ENCODE measurements at regions not wholly inside any gene's neighbourhood (a gene's known extent, or its start where the extent isn't known, plus 50 kb on each side); places are given as distances from the start of the nearest gene placed in this dataset.
"Not testable (repeated sequence)": the region's sequence is repeated elsewhere in the genome, so short reads cannot be mapped to it uniquely, and the experiment has no call there.

GRCh38 chr1:58060559-58061170 lies 485.9 kb downstream of the OMA1 start:
- DNase-seq (ENCODE audit: low spot score) = no peak

- DNase-seq (ENCODE audit: low spot score) = no peak
Observed at GRCh38 chr1:58059789-58060188, 486.7 kb downstream of the OMA1 start.

- DNase-seq (ENCODE audit: low spot score) = no peak
Observed at GRCh38 chr1:58058323-58058722, 488.2 kb downstream of the OMA1 start.

GRCh38 chr1:58057826-58058225 lies 488.7 kb downstream of the OMA1 start:
- DNase-seq (ENCODE audit: low spot score) = no peak

- DNase-seq (ENCODE audit: low spot score) = not testable (repeated sequence)
Observed at GRCh38 chr1:58051187-58051586, 495.3 kb downstream of the OMA1 start.

- no peak for DNase-seq (ENCODE audit: low spot score)
Observed at GRCh38 chr1:58047265-58047858, 499.2 kb downstream of the OMA1 start.

GRCh38 chr1:58045094-58045705 lies 501.3 kb downstream of the OMA1 start:
- no peak for DNase-seq (ENCODE audit: low spot score)

GRCh38 chr1:58041621-58042020 lies 504.9 kb downstream of the OMA1 start:
- DNase-seq (ENCODE audit: low spot score) = no peak

GRCh38 chr1:58038574-58038973 lies 508.0 kb downstream of the OMA1 start:
- DNase-seq (ENCODE audit: low spot score) = no peak

GRCh38 chr1:58035523-58035922 lies 511.0 kb downstream of the OMA1 start:
- no peak for DNase-seq (ENCODE audit: low spot score)

- DNase-seq (ENCODE audit: low spot score) = no peak
Observed at GRCh38 chr1:58033311-58033710, 513.2 kb downstream of the OMA1 start.

- no peak for DNase-seq (ENCODE audit: low spot score)
Observed at GRCh38 chr1:58032611-58033073, 513.9 kb downstream of the OMA1 start.

GRCh38 chr1:58031416-58031815 lies 515.1 kb downstream of the OMA1 start:
- no peak for DNase-seq (ENCODE audit: low spot score)

GRCh38 chr1:58030456-58030855 lies 516.1 kb downstream of the OMA1 start:
- DNase-seq (ENCODE audit: low spot score) = no peak

- no peak for DNase-seq (ENCODE audit: low spot score)
Observed at GRCh38 chr1:58017641-58018040, 528.9 kb downstream of the OMA1 start.

GRCh38 chr1:58013237-58013636 lies 533.3 kb downstream of the OMA1 start:
- no peak for DNase-seq (ENCODE audit: low spot score)

GRCh38 chr1:58011978-58012377 lies 534.5 kb downstream of the OMA1 start:
- no peak for DNase-seq (ENCODE audit: low spot score)

- DNase-seq (ENCODE audit: low spot score) = no peak
Observed at GRCh38 chr1:58006421-58007046, 540.0 kb downstream of the OMA1 start.

GRCh38 chr1:58005212-58005611 lies 541.3 kb downstream of the OMA1 start:
- DNase-seq (ENCODE audit: low spot score) = no peak

- no peak for DNase-seq (ENCODE audit: low spot score)
Observed at GRCh38 chr1:58003988-58004387, 542.5 kb downstream of the OMA1 start.

GRCh38 chr1:58003059-58003458 lies 543.5 kb downstream of the OMA1 start:
- no peak for DNase-seq (ENCODE audit: low spot score)

GRCh38 chr1:58000821-58001220 lies 545.7 kb downstream of the OMA1 start:
- no peak for DNase-seq (ENCODE audit: low spot score)

- DNase-seq (ENCODE audit: low spot score) = no peak
Observed at GRCh38 chr1:58000116-58000515, 546.4 kb downstream of the OMA1 start.

All from CD4-positive, alpha-beta T cell treated with Interleukin-6 at 100 ng/mL for 8 hours (primary cell).